HCT116 (cell line): ENCODE measurements at regions not wholly inside any gene's neighbourhood (a gene's known extent, or its start where the extent isn't known, plus 50 kb on each side); places are given as distances from the start of the nearest gene placed in this dataset.

Experiments
- ELF1 ChIP-seq: IDR thresholded peaks from 2 replicates; pipeline ENCODE4 v1.6.1; 2012; ENCODE audit warnings: low read depth, borderline replicate concordance
- EZH2 ChIP-seq: fragments of 200-600 bp; sonication (generic); IDR thresholded peaks from 2 replicates; pipeline ENCODE4 v1.6.1; 2017; ENCODE audit warnings: antibody characterized with exemption, mixed run types
- EZH2phosphoT487 ChIP-seq: fragments of 200-600 bp; IDR thresholded peaks from 2 replicates; pipeline ENCODE4 v1.6.1; 2018; ENCODE audit warnings: antibody characterized with exemption, borderline replicate concordance
- POLR2A ChIP-seq: IDR thresholded peaks from 2 replicates; pipeline ENCODE4 v1.7.0; 2011; ENCODE audit warnings: borderline replicate concordance; ENCODE audit not compliant: insufficient read depth, insufficient read length; ENCODE audit errors: extremely low read depth
- POLR2AphosphoS5 ChIP-seq: IDR thresholded peaks from 2 replicates; pipeline ENCODE4 v1.6.1; 2011; ENCODE audit warnings: mild to moderate bottlenecking, low read depth, low read length, moderate library complexity
- SIN3A ChIP-seq: IDR thresholded peaks from 2 replicates; pipeline ENCODE4 v1.6.1; 2012; ENCODE audit warnings: low read depth
- SP1 ChIP-seq: IDR thresholded peaks from 2 replicates; pipeline ENCODE4 v1.6.1; 2012; ENCODE audit warnings: low read depth
- ZNF274 ChIP-seq: fragments of 200-500 bp; sonication (Bioruptor generic); IDR thresholded peaks from 2 replicates; pipeline ENCODE4 v1.6.1; 2014; ENCODE audit warnings: mild to moderate bottlenecking, low read depth, low read length, inconsistent platforms
- TF ChIP-seq, protein P1 (sequence below), 3 experiments: fragments of 200-600 bp in 1 of 3; sonication (generic) in 1 of 3; IDR thresholded peaks in 2 of 3; conservative IDR thresholded peaks in 1 of 3; 2 replicates each; pipeline ENCODE4 v1.5.1; 2012 to 2017; ENCODE audit warnings: low read depth in 2 of 3, low read length in 2 of 3, antibody characterized with exemption in 1 of 3, borderline replicate concordance in 1 of 3, control low read depth in 1 of 3, mild to moderate bottlenecking in 1 of 3, mixed read lengths in 1 of 3, mixed run types in 1 of 3, moderate library complexity in 1 of 3; ENCODE audit not compliant: insufficient read depth in 1 of 3
- TF ChIP-seq, protein P2 (sequence below): IDR thresholded peaks from 2 replicates; pipeline ENCODE4 v1.6.1; 2012; ENCODE audit warnings: low read depth

DNA sequence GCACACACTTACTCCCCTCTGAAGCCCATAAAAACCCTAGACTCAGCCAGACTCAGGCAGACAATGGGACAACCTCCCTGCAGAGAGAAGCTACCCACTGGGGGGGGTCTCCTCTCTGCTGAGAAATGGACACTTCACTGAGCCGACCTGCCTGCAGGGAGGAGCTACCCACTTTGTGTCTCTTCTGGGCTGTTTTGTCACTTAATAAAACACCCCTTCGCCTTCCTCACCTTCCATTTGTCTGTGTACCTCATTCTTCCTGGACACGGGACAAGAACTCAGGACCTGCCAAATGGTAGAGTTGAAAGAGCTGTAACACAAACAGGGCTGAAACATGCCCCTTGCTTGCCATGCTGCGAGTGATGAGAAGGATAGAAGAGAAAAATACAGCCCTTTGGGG lies 151.7 kb upstream of the HDDC2 start:
- TF ChIP-seq, protein P1, sequence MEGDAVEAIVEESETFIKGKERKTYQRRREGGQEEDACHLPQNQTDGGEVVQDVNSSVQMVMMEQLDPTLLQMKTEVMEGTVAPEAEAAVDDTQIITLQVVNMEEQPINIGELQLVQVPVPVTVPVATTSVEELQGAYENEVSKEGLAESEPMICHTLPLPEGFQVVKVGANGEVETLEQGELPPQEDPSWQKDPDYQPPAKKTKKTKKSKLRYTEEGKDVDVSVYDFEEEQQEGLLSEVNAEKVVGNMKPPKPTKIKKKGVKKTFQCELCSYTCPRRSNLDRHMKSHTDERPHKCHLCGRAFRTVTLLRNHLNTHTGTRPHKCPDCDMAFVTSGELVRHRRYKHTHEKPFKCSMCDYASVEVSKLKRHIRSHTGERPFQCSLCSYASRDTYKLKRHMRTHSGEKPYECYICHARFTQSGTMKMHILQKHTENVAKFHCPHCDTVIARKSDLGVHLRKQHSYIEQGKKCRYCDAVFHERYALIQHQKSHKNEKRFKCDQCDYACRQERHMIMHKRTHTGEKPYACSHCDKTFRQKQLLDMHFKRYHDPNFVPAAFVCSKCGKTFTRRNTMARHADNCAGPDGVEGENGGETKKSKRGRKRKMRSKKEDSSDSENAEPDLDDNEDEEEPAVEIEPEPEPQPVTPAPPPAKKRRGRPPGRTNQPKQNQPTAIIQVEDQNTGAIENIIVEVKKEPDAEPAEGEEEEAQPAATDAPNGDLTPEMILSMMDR (IDR thresholded peaks at IDR 0.05 in 2 of 3, conservative IDR thresholded peaks at IDR 0.05 in 1 of 3; ENCODE audit: borderline replicate concordance in 1 of 3, insufficient read depth in 1 of 3, low read depth in 2 of 3, low read length in 2 of 3), result no peak
- no peak for TF ChIP-seq EZH2phosphoT487
- no peak for TF ChIP-seq SP1
- TF ChIP-seq, protein P2, sequence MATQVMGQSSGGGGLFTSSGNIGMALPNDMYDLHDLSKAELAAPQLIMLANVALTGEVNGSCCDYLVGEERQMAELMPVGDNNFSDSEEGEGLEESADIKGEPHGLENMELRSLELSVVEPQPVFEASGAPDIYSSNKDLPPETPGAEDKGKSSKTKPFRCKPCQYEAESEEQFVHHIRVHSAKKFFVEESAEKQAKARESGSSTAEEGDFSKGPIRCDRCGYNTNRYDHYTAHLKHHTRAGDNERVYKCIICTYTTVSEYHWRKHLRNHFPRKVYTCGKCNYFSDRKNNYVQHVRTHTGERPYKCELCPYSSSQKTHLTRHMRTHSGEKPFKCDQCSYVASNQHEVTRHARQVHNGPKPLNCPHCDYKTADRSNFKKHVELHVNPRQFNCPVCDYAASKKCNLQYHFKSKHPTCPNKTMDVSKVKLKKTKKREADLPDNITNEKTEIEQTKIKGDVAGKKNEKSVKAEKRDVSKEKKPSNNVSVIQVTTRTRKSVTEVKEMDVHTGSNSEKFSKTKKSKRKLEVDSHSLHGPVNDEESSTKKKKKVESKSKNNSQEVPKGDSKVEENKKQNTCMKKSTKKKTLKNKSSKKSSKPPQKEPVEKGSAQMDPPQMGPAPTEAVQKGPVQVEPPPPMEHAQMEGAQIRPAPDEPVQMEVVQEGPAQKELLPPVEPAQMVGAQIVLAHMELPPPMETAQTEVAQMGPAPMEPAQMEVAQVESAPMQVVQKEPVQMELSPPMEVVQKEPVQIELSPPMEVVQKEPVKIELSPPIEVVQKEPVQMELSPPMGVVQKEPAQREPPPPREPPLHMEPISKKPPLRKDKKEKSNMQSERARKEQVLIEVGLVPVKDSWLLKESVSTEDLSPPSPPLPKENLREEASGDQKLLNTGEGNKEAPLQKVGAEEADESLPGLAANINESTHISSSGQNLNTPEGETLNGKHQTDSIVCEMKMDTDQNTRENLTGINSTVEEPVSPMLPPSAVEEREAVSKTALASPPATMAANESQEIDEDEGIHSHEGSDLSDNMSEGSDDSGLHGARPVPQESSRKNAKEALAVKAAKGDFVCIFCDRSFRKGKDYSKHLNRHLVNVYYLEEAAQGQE, result no peak
- TF ChIP-seq POLR2AphosphoS5, result no peak
- TF ChIP-seq POLR2A, result no peak
- TF ChIP-seq SIN3A, result no peak
- no peak for TF ChIP-seq ELF1
- no peak for TF ChIP-seq ZNF274
- no peak for TF ChIP-seq EZH2
